ENCODE measurements at regions not wholly inside any gene's neighbourhood (a gene's known extent, or its start where the extent isn't known, plus 50 kb on each side); places are given as distances from the start of the nearest gene placed in this dataset.

DNA sequence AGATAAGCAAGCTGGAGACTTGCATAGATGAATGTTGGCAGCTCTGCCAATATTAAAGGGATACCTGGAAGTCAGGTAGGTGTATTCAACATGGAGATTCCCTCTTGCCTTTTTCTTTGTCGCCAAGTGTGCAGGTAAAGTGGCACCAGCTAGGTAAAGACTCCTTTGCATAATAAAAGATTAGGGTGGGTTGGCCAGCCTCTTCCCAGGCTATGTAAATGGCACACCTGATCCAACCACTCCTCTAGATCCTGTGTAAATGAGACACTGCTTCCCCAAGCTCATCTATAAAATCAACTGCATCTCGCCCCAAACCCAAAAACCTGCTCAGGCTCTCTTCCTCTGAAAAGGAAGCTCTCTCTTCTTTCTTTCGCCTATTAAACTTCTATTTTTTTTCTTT lies 100.8 kb upstream of the DSCAM start:
- H3K9ac ChIP-seq (ENCODE audit: low read depth, low read length) = no peak overlapping the region

DNA sequence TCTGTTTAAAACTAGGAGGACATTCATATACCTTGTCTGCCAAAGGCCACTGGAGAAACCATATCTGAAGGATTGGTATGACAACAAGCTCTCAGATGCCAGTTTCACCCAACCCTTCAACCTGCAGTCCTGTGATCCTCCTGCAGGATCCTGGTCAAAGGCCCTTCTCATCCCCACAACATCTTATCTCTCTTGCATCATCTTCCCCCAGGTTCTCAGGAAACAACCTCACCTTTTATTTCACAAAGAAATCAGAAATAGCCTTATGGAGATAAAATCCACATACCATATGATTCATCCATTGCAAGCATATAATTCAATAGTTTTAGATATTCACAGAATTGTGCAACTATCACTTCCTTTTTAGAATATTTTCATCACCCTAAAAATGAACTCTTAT lies 104.0 kb upstream of the DSCAM start:
- Histone ChIP-seq H3K4me1 (ENCODE audit: insufficient read depth, low read length) (peaks cover 7% of the 10 kb centered on the region; the same call in 1 of the 2 replicates), H3K9ac (ENCODE audit: low read depth, low read length) (no peak overlapping the region), H3K36me3 (ENCODE audit: insufficient read depth, low read length) (no peaks in the 10 kb centered on the region), H3K9me3 (ENCODE audit: control insufficient read depth, insufficient read depth, low read length) (no peaks in the 10 kb centered on the region; the same call in 1 of the 2 replicates)

More for the DNA sequence above, 100.8 kb upstream of the DSCAM start:
- Histone ChIP-seq H3K4me1 (ENCODE audit: insufficient read depth, low read length) (peaks cover 7% of the 10 kb centered on the region; the same call in 1 of the 2 replicates), H3K9me3 (ENCODE audit: control insufficient read depth, insufficient read depth, low read length) (no peaks in the 10 kb centered on the region; the same call in 1 of the 2 replicates), H3K36me3 (ENCODE audit: insufficient read depth, low read length) (no peaks in the 10 kb centered on the region)

DNA sequence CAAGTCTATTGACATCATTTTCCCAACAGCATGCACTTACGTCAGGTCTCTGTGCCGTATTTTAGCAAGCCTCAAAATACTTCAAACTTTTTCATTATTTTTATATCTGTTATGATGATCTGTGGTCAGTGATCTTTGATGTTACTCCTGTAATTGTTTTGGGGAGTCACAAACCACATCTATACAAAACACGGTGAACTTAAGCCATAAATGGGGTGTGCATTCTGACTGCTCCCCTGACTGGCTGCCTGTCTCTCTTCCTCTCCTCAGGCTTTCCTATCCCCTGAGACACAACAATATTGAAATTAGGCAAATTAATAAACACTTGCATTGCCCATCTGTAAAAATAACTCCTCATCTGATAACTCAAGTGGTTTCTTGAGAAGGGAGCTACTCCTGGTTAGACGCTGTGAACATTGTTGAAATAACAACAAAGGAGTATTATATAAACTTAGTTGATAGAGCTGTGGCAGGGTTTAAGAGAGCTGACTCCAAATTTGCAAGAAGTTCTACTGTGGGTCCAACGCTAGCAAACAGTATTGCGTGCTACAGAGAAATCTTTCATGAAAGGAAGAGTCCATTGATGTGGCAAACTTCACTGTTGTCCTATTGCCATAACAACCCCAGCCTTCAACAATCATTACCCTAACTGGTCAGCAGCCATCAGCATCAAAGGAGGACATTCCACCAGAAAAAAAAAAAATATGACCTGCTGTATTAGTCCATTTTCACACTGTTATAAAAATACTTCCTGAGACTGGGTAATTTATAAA lies 105.8 kb upstream of the DSCAM start:
- Histone ChIP-seq H3K9me3 (ENCODE audit: control insufficient read depth, insufficient read depth, low read length) (no peaks in the 10 kb centered on the region; the same call in 1 of the 2 replicates), H3K9ac (ENCODE audit: low read depth, low read length) (no peak overlapping the region), H3K4me1 (ENCODE audit: insufficient read depth, low read length) (0 out of 2 replicates have a peak, but pooled peaks cover under 1% of the 10 kb centered on the region), H3K36me3 (ENCODE audit: insufficient read depth, low read length) (no peaks in the 10 kb centered on the region)

DNA sequence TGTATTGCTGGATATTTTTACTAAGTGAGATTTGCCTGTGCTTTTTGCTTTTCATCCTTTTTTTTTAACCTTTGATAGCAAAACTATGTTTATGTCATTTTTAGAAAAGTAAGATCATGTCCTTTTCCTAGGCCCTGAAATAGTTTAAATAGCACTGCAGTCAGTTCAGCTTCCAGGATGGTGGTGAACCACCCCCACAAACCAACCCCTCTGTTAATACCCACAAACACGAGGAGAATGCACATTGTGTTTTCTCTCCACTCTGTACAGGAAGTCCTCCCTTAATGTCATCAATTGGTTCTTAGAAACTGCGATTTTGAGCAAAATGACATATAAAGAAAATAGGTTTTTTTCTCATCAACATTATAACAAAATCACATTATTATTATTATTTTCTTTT lies 117.7 kb upstream of the DSCAM start:
- Histone ChIP-seq H3K9ac (ENCODE audit: low read depth, low read length) (no peak overlapping the region), H3K9me3 (ENCODE audit: control insufficient read depth, insufficient read depth, low read length) (no peaks in the 10 kb centered on the region), H3K36me3 (ENCODE audit: insufficient read depth, low read length) (no peaks in the 10 kb centered on the region), H3K4me1 (ENCODE audit: insufficient read depth, low read length) (peaks cover 19% of the 10 kb centered on the region)

DNA sequence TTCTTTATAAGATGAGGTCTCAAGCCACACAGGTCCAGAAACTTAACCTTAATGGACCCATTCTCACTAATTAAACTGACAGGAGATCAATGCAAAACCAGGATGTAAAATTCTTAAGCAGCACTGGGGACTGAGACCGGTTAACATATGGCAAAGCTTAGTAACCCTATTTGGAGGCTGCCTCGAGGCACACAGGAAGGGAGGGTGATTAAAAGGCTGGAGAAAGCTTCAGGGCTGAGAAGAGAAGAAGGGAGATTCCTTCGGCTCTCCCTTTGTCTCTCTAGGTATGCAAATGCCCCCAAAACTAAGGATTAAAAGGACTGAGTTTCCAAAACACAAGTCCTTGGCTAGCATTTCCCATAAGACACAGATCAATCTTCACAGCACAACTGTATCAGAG lies 120.8 kb upstream of the DSCAM start:
- Histone ChIP-seq H3K9me3 (ENCODE audit: control insufficient read depth, insufficient read depth, low read length) (no peaks in the 10 kb centered on the region), H3K9ac (ENCODE audit: low read depth, low read length) (no peak overlapping the region), H3K4me1 (ENCODE audit: insufficient read depth, low read length) (peaks cover 19% of the 10 kb centered on the region), H3K36me3 (ENCODE audit: insufficient read depth, low read length) (no peaks in the 10 kb centered on the region)

DNA sequence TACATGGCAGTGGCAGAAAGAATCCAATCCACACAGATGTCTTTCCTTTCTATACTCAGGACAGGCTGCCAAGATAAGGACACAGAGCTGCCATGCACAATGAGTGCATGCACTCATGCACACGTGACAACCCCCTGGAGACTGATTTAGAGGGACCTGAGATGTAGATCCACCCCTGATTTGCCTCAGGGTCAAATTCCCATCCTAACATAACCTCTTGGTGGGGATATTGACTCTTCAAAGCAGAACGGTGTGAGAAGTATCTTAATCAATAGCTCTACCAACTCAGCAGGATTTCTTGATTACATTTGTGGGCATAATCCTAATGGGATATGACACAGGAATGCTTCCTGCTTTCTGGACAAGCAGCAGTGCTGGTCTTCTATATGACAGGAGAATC lies 125.2 kb upstream of the DSCAM start:
- Histone ChIP-seq H3K9ac (ENCODE audit: low read depth, low read length) (no peak overlapping the region), H3K4me1 (ENCODE audit: insufficient read depth, low read length) (peaks cover 13% of the 10 kb centered on the region), H3K36me3 (ENCODE audit: insufficient read depth, low read length) (no peaks in the 10 kb centered on the region), H3K9me3 (ENCODE audit: control insufficient read depth, insufficient read depth, low read length) (no peaks in the 10 kb centered on the region; the same call in 1 of the 2 replicates)

DNA sequence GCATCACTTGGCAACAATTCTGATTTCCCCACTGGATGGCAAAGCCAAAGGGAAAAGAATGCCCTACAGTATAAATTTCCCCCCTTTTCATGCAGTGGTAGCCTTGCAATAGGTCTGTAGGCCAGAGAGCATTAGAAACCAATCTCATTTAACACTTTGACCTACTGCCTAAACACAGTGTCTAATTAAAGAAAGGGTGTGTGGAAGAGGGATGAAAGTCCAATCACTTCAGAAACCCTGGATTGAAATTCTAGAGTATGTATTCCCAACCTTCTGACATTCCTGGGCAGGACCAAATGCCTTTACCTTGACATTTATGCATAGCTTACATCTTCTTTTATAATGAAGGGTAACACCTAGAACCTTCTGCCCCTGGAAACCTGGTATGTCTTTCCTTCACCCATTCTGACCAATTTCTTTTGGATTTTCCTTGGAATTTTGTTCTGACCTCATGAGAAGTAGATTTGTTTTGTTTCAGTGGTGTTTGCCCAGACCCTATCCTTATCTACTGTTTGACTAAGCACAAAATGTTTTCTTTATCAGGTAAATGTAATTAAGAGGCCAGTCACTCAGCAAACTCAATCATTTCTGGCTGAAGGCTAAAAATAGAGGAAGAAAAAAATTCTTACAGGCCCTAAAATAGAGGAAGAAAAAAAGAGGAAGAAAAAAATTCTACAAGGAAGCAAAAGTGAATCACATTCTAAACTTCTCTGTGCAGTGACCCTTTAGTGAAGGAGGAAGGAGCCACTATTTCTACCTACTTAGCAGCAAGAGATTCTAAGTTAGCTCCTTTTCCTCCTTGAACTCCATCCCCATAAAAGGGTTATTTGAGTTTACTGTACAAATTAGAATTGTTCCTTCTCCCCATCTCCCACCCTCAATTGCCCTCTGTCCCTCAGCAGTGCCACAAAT lies 129.5 kb upstream of the DSCAM start:
- H3K9ac ChIP-seq (ENCODE audit: low read depth, low read length) = no peak overlapping the region
- no peaks in the 10 kb centered on the region; the same call in 1 of the 2 replicates for H3K9me3 ChIP-seq (ENCODE audit: control insufficient read depth, insufficient read depth, low read length)
- H3K36me3 ChIP-seq (ENCODE audit: insufficient read depth, low read length) = no peaks in the 10 kb centered on the region
- H3K4me1 ChIP-seq (ENCODE audit: insufficient read depth, low read length) = no peaks in the 10 kb centered on the region

DNA sequence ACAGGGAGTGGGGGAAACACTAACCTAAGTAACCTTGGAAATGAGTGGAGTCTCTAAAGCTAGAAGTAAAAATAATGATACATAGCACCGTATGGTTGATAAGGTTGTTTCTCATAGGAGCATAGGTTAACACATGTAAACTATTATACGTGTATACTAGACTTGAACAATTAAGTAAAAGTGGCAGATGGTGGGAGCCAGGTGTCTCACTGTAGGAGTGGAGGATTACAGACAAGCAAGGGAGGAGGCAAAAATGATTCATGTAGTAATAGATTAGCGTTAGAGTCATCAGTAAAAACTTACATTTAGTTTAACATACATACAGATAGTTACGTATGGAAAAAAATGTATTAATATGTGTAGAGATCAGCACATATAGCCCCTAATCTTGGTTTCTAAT lies 138.4 kb upstream of the DSCAM start:
- no peaks in the 10 kb centered on the region for H3K9me3 ChIP-seq (ENCODE audit: control insufficient read depth, insufficient read depth, low read length)
- no peak overlapping the region for H3K9ac ChIP-seq (ENCODE audit: low read depth, low read length)
- H3K36me3 ChIP-seq (ENCODE audit: insufficient read depth, low read length) = no peaks in the 10 kb centered on the region
- no peaks in the 10 kb centered on the region for H3K4me1 ChIP-seq (ENCODE audit: insufficient read depth, low read length)

DNA sequence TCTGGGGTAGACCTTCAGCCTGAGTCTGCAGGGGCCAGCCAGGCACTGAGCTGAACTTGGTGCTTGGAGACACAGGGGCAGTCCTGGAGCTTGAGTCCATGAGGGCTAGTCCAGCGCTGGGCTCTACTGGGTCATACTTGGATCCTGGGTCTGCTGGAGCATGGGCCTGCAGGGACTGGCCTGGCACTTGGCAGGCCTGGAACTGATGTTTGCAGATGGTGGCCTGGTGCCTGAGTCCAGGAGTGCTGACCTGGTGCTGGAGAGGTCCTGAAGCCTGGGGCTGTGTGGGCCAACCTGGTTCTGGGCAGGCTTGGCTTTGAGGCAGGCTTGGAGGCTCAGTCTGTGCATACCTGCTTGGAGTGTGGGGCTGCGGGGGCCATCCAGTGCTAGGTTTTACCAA lies 143.4 kb upstream of the DSCAM start:
- Histone ChIP-seq H3K36me3 (ENCODE audit: insufficient read depth, low read length) (no peaks in the 10 kb centered on the region), H3K9me3 (ENCODE audit: control insufficient read depth, insufficient read depth, low read length) (no peaks in the 10 kb centered on the region), H3K9ac (ENCODE audit: low read depth, low read length) (no peak overlapping the region), H3K4me1 (ENCODE audit: insufficient read depth, low read length) (no peaks in the 10 kb centered on the region)

DNA sequence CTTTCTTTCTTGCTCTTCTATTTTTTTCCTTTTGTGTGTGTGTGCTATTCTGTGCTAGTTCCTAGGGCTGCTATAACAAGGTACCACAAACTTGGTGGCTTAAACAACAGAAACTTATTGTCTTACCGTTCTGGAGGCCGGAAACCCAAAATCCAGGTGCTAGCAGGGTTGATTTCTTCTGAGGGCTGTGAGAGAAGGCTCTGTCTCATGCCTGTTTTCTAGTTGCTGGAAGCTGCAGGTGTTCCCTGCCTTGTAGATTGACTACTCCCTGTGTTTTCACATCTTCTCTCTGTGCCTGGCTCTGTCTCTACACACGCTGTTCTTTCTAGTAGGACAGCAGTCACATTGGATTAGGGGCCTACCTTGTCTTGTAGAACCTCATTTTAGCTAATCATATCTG lies 150.9 kb upstream of the DSCAM start:
- H3K9ac ChIP-seq (ENCODE audit: low read depth, low read length) = no peak overlapping the region
- H3K4me1 ChIP-seq (ENCODE audit: insufficient read depth, low read length) = no peaks in the 10 kb centered on the region
- H3K9me3 ChIP-seq (ENCODE audit: control insufficient read depth, insufficient read depth, low read length) = 0 out of 2 replicates have a peak, but pooled peaks cover 2% of the 10 kb centered on the region
- H3K36me3 ChIP-seq (ENCODE audit: insufficient read depth, low read length) = no peaks in the 10 kb centered on the region

DNA sequence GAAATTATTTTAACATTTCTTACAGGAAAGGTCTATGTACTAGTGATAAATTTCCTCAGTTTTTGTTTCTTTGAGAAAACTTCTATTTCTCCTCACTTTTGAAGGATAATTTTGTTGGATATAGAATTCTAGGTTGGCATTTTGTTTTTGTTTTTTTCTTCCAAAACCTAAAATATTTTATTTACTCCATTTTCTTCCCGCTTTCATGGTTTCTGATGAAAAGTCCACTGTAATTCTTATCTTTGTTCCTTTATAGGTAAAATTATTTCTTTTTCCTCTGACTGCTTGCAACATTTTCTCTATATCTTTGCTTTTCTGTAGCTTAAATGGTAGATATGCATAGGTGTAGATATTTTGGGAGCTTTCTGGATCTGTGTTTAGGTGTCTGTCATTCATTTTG lies 153.9 kb upstream of the DSCAM start:
- no peak overlapping the region for H3K9ac ChIP-seq (ENCODE audit: low read depth, low read length)
- H3K36me3 ChIP-seq (ENCODE audit: insufficient read depth, low read length) = no peaks in the 10 kb centered on the region
- 0 out of 2 replicates have a peak, but pooled peaks cover 2% of the 10 kb centered on the region for H3K9me3 ChIP-seq (ENCODE audit: control insufficient read depth, insufficient read depth, low read length)
- no peaks in the 10 kb centered on the region for H3K4me1 ChIP-seq (ENCODE audit: insufficient read depth, low read length)

DNA sequence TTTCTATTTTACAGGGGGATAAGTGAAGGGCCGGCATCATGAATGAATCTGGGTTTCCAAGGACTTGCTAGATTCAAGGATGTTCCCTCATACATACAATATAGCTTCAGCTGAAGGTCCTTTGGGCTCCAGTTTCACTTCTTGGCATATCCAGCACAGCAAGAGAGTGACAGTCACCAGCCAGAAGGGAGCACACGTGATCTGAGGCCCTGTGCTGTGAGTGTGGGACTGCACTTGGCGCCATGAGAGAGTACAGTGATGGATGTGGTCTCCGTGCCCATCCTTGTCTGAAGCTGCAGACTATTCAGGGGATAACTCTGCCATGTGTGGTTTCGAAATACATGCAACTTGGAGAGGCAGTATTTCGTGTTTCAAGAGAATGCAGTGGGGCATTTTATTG lies 159.7 kb upstream of the DSCAM start:
- H3K4me1 ChIP-seq (ENCODE audit: insufficient read depth, low read length) = no peaks in the 10 kb centered on the region
- no peaks in the 10 kb centered on the region for H3K36me3 ChIP-seq (ENCODE audit: insufficient read depth, low read length)
- no peak overlapping the region for H3K9ac ChIP-seq (ENCODE audit: low read depth, low read length)
- peaks cover 2% of the 10 kb centered on the region; the same call in 1 of the 2 replicates for H3K9me3 ChIP-seq (ENCODE audit: control insufficient read depth, insufficient read depth, low read length)

DNA sequence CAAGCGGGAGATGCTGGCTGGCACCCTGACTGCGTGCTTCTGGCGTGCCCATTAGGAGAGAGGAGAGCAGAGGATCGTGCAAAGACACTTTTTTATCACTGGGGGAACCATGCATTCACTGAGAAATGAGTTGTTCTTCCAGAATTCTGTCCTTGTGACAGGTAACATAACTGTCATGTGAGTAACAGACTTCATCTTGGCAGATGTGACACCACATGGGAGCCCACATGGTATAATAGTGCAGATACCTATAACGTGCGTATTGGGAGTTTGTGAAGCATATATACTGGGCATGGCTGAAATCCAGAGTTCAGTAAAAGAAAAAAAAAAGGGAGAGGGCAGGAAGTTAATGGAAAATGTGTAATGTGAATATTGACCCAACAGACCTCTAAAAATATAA lies 159.6 kb upstream of the BACE2 start:
- H3K9me3 ChIP-seq (ENCODE audit: control insufficient read depth, insufficient read depth, low read length) = no peaks in the 10 kb centered on the region; the same call in 1 of the 2 replicates

DNA sequence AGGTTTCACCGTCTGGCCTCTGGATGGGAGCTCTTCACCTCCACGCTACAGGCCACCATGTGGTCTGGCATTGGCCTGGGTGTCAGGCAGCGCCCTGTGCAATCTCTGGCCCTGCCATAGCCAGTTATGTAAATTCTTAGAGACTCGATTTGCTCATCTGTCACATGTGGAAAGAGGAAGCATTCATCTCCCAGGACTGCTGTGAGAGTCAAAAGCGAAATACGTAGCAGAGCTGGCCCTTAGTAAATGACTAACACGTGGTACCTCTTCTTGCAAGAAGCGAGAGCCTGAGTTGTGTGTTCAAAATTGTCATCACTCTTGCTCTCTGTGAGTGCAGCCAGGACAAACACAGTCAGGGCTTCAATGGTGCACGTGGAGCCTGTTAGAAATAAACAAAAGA lies 159.0 kb upstream of the BACE2 start:
- Histone ChIP-seq H3K4me1 (ENCODE audit: insufficient read depth, low read length) (no peaks in the 10 kb centered on the region), H3K9me3 (ENCODE audit: control insufficient read depth, insufficient read depth, low read length) (no peaks in the 10 kb centered on the region; the same call in 1 of the 2 replicates)

More for the DNA sequence above, 159.6 kb upstream of the BACE2 start:
- Histone ChIP-seq H3K4me1 (ENCODE audit: insufficient read depth, low read length) (no peaks in the 10 kb centered on the region), H3K9ac (ENCODE audit: low read depth, low read length) (no peak overlapping the region), H3K36me3 (ENCODE audit: insufficient read depth, low read length) (no peaks in the 10 kb centered on the region)

More for the DNA sequence above, 159.0 kb upstream of the BACE2 start:
- H3K9ac ChIP-seq (ENCODE audit: low read depth, low read length) = no peak overlapping the region
- H3K36me3 ChIP-seq (ENCODE audit: insufficient read depth, low read length) = no peaks in the 10 kb centered on the region

Data from ES-I3 (cell line).